Vagina (tissue), 2 donors: ENCODE measurements at regions not wholly inside any gene's neighbourhood (a gene's known extent, or its start where the extent isn't known, plus 50 kb on each side); places are given as distances from the start of the nearest gene placed in this dataset.

Experiments used
- POLR2A ChIP-seq, 2 donors: fragments of 450-650 bp; IDR thresholded peaks; one replicate each; pipeline ENCODE4 v1.6.1; 2017; ENCODE audit warnings: antibody characterized with exemption in 2 of 2, mild to moderate bottlenecking in 2 of 2, moderate library complexity in 2 of 2
- POLR2AphosphoS5 ChIP-seq, 2 donors: sonication (generic); formaldehyde crosslinking; IDR thresholded peaks; one replicate each; pipeline ENCODE4 v1.9.0; 2017; ENCODE audit warnings: antibody characterized with exemption in 2 of 2, mild to moderate bottlenecking in 2 of 2, low read depth in 1 of 2; ENCODE audit not compliant: insufficient read depth in 1 of 2
- TF ChIP-seq, protein P1 (sequence below), 3 experiments: fragments of 450-650 bp in 2 of 3; fragments of 200-600 bp in 1 of 3; sonication (generic) in 1 of 3; IDR thresholded peaks; one replicate each; pipeline ENCODE4 v1.5.1; 2017 to 2019; ENCODE audit warnings: antibody characterized with exemption in 3 of 3, mild to moderate bottlenecking in 2 of 3, moderate library complexity in 2 of 3

DNA sequence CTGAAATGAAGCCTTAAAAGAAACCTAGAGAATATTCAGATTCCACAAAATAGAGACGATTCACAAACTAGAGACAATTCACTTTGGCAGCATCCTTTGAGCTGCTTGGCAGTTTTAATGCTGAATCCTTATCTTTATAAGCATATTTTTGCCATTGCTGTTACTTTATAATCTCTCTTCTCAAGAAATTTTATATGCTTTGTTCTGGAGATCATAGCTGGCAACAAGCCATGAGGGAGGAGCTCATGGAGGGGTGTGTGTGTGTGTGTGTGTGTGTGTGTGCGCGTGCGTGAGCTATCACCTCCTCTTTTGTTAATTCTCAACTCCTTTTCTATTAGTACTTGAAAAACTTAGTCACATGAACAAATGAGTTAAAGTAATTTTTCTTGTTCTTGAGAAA lies 495.0 kb upstream of the RGMA start:
- TF ChIP-seq, protein P1, sequence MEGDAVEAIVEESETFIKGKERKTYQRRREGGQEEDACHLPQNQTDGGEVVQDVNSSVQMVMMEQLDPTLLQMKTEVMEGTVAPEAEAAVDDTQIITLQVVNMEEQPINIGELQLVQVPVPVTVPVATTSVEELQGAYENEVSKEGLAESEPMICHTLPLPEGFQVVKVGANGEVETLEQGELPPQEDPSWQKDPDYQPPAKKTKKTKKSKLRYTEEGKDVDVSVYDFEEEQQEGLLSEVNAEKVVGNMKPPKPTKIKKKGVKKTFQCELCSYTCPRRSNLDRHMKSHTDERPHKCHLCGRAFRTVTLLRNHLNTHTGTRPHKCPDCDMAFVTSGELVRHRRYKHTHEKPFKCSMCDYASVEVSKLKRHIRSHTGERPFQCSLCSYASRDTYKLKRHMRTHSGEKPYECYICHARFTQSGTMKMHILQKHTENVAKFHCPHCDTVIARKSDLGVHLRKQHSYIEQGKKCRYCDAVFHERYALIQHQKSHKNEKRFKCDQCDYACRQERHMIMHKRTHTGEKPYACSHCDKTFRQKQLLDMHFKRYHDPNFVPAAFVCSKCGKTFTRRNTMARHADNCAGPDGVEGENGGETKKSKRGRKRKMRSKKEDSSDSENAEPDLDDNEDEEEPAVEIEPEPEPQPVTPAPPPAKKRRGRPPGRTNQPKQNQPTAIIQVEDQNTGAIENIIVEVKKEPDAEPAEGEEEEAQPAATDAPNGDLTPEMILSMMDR (IDR thresholded peaks at IDR 0.05), result no peak
- TF ChIP-seq POLR2AphosphoS5 (IDR thresholded peaks at IDR 0.05; ENCODE audit: insufficient read depth in 1 of 2, low read depth in 1 of 2), result no peak
- no peak for TF ChIP-seq POLR2A (IDR thresholded peaks at IDR 0.05)
